Mesendoderm (in vitro differentiated cells): ENCODE measurements at regions not wholly inside any gene's neighbourhood (a gene's known extent, or its start where the extent isn't known, plus 50 kb on each side); places are given as distances from the start of the nearest gene placed in this dataset.
"Not testable (repeated sequence)": the region's sequence is repeated elsewhere in the genome, so short reads cannot be mapped to it uniquely, and the experiment has no call there.

Experiments
- DNase-seq: peaks from one replicate; pipeline ENCODE4 v3.0.0; 2013
- H2AK5ac ChIP-seq: 2 replicates; pipeline ENCODE4 v1.6.1; 2013; ENCODE audit warnings: low read length, inconsistent platforms
- H2BK120ac ChIP-seq: 2 replicates; pipeline ENCODE4 v1.6.1; 2013; ENCODE audit warnings: low read depth, mild to moderate bottlenecking, low read length, moderate library complexity, mixed read lengths
- H2BK15ac ChIP-seq: replicated peaks from 2 replicates; pipeline ENCODE4 v1.6.1; 2013; ENCODE audit warnings: low read depth, mild to moderate bottlenecking, moderate library complexity
- H2BK5ac ChIP-seq: 2 replicates; pipeline ENCODE4 v1.6.1; 2013; ENCODE audit warnings: low read length, inconsistent platforms
- H3K18ac ChIP-seq: 2 replicates; pipeline ENCODE4 v1.6.1; 2013; ENCODE audit warnings: mild to moderate bottlenecking, low read length, mixed read lengths
- H3K23ac ChIP-seq: one replicate; pipeline ENCODE4 v1.6.1; 2013; ENCODE audit warnings: low read length
- H3K27ac ChIP-seq: 2 replicates; pipeline ENCODE4 v1.5.1; 2013; ENCODE audit warnings: low read depth, mild to moderate bottlenecking, inconsistent platforms, low read length, moderate library complexity
- H3K27me3 ChIP-seq: 2 replicates; pipeline ENCODE4 v1.6.1; 2013; ENCODE audit warnings: low read length, control low read depth, mild to moderate bottlenecking, inconsistent platforms; ENCODE audit not compliant: insufficient read depth, poor library complexity
- H3K36me3 ChIP-seq: 2 replicates; pipeline ENCODE4 v1.6.1; 2013; ENCODE audit warnings: low read length, inconsistent platforms; ENCODE audit not compliant: control insufficient read depth, insufficient read depth
- H3K4ac ChIP-seq: one replicate; pipeline ENCODE4 v1.6.1; 2013; ENCODE audit warnings: low read depth, mild to moderate bottlenecking, low read length, moderate library complexity
- H3K4me1 ChIP-seq: 2 replicates; pipeline ENCODE4 v1.6.1; 2013; ENCODE audit warnings: low read depth, low read length, inconsistent platforms; ENCODE audit not compliant: control insufficient read depth
- H3K4me2 ChIP-seq: 2 replicates; pipeline ENCODE4 v1.6.1; 2013; ENCODE audit warnings: low read length
- H3K4me3 ChIP-seq: 2 replicates; pipeline ENCODE4 v1.5.1; 2013; ENCODE audit warnings: mild to moderate bottlenecking, low read length
- H3K56ac ChIP-seq: one replicate; pipeline ENCODE4 v1.6.1; 2013; ENCODE audit warnings: low read length
- H3K79me1 ChIP-seq: 2 replicates; pipeline ENCODE4 v1.6.1; 2013; ENCODE audit warnings: low read length, inconsistent platforms
- H3K79me2 ChIP-seq: 2 replicates; pipeline ENCODE4 v1.6.1; 2013; ENCODE audit warnings: mild to moderate bottlenecking, low read length; ENCODE audit not compliant: control insufficient read depth, insufficient read depth
- H3K9ac ChIP-seq: 2 replicates; pipeline ENCODE4 v1.6.1; 2013; ENCODE audit warnings: low read length, inconsistent platforms
- H4K5ac ChIP-seq: one replicate; pipeline ENCODE4 v1.6.1; 2013; ENCODE audit warnings: low read length
- H4K8ac ChIP-seq: one replicate; pipeline ENCODE4 v1.6.1; 2013; ENCODE audit warnings: low read depth, mild to moderate bottlenecking, control low read depth, low read length, moderate library complexity
- WGBS: extraction: QIAGEN DNeasy Blood & Tissue Kit; methylation state at CpG from one replicate; pipeline ENCODE4 v1.1.7; 2013; ENCODE audit warnings: low lambda C conversion rate, missing lambda C conversion rate; ENCODE audit not compliant: insufficient coverage; ENCODE audit errors: extremely low coverage; 5-methylcytosine and 5-hydroxymethylcytosine counted together

- not testable (repeated sequence) for H3K18ac ChIP-seq, H3K4me2 ChIP-seq, H3K4me1 ChIP-seq, H3K79me1 ChIP-seq, H2BK120ac ChIP-seq, H3K4ac ChIP-seq, H3K27me3 ChIP-seq, H3K27ac ChIP-seq, H2AK5ac ChIP-seq, H3K56ac ChIP-seq, H3K23ac ChIP-seq, H4K8ac ChIP-seq, H4K5ac ChIP-seq, H3K36me3 ChIP-seq, H2BK15ac ChIP-seq, DNase-seq, H3K9ac ChIP-seq, H2BK5ac ChIP-seq, H3K79me2 ChIP-seq, H3K4me3 ChIP-seq
- WGBS, result no CpG with 5 or more reads among the region's 3 CpGs
Observed at GRCh38 chr11:3285261-3285660, 53.0 kb upstream of the MRGPRE start.

GRCh38 chr11:3284248-3284647 is 52.0 kb upstream of the MRGPRE start:
- H3K56ac ChIP-seq, H2BK5ac ChIP-seq, H3K4ac ChIP-seq, H3K4me1 ChIP-seq, H2BK120ac ChIP-seq, H2AK5ac ChIP-seq, H3K79me1 ChIP-seq, H3K27ac ChIP-seq, H3K18ac ChIP-seq, H3K36me3 ChIP-seq, H3K79me2 ChIP-seq, H3K27me3 ChIP-seq, H4K8ac ChIP-seq, H2BK15ac ChIP-seq, H3K4me3 ChIP-seq, H3K9ac ChIP-seq, H4K5ac ChIP-seq, H3K4me2 ChIP-seq, DNase-seq, H3K23ac ChIP-seq: not testable (repeated sequence)
- no CpG with 5 or more reads among the region's 12 CpGs for WGBS

- H2AK5ac ChIP-seq, H3K79me1 ChIP-seq, H3K4me3 ChIP-seq, H3K36me3 ChIP-seq, H3K4ac ChIP-seq, H3K23ac ChIP-seq, H2BK120ac ChIP-seq, H4K8ac ChIP-seq, H3K18ac ChIP-seq, H3K79me2 ChIP-seq, H3K27ac ChIP-seq, H3K56ac ChIP-seq, H3K27me3 ChIP-seq, H2BK5ac ChIP-seq, H3K9ac ChIP-seq, H3K4me2 ChIP-seq, DNase-seq, H3K4me1 ChIP-seq, H4K5ac ChIP-seq, H2BK15ac ChIP-seq: not testable (repeated sequence)
- no CpG with 5 or more reads among the region's 4 CpGs for WGBS
Observed at GRCh38 chr11:3282692-3283091, 50.5 kb upstream of the MRGPRE start.
